HepG2 (cell line): ENCODE measurements at regions not wholly inside any gene's neighbourhood (a gene's known extent, or its start where the extent isn't known, plus 50 kb on each side); places are given as distances from the start of the nearest gene placed in this dataset.

Experiments
- ATAC-seq: fragments of 200-7000 bp; cut with Tn5 transposase; 3 replicates; pipeline ENCODE4 v1.9.1; 2020; ENCODE audit warnings: mild to moderate bottlenecking, moderate library complexity
- BruUV-seq: library from RNA; stranded (reverse); fragments of 400-500 nt; replicated peaks from 2 replicates; lab custom pipeline; 2021; lab: Mats Ljungman, UMichigan
- CTCF ChIA-PET: fragments of 300-600 bp; formaldehyde crosslinking; extraction: SDS; loops from one replicate; lab custom pipeline; 2021; ENCODE audit warnings: low total read pairs, inconsistent platforms, low intra/inter-chr PET ratio; lab: Yijun Ruan, JAX
- POLR2A ChIA-PET: fragments of 350-600 bp; sonication (Branson Sonifier 250); formaldehyde crosslinking; loops from one replicate; lab custom pipeline; 2020; ENCODE audit warnings: antibody characterized with exemption, inconsistent platforms; lab: Yijun Ruan, JAX
- DNase-seq: peaks from one replicate; pipeline ENCODE4 v3.0.0-alpha.2; 2015; ENCODE audit warnings: low spot score
- FAIRE-seq: peaks from 3 replicates; lab custom pipeline; 2011; peaks lifted over from hg19 to GRCh38; lab: Jason Lieb, UNC
- H2AFZ ChIP-seq: one replicate; pipeline ENCODE4 v1.6.1; 2011; ENCODE audit warnings: low read length, inconsistent platforms
- H3K27ac ChIP-seq: fragments of 300-600 bp; 3 replicates; pipeline ENCODE4 v1.8.0; 2011; ENCODE audit warnings: mixed run types, mild to moderate bottlenecking, mixed read lengths, low read length, inconsistent platforms; ENCODE audit not compliant: insufficient read depth; ENCODE audit errors: extremely low read length
- H3K27me3 ChIP-seq, 2 experiments: fragments of 200-600 bp in 1 of 2; 2 replicates in 1 of 2; 3 replicates in 1 of 2; pipeline versions ENCODE4 v1.6.0 to v1.8.0; 2011; ENCODE audit warnings: low read length in 2 of 2, mild to moderate bottlenecking in 2 of 2, moderate library complexity in 2 of 2, inconsistent platforms in 1 of 2; ENCODE audit not compliant: insufficient read depth in 2 of 2, control insufficient read depth in 1 of 2
- H3K36me3 ChIP-seq, 2 experiments: fragments of 200-600 bp in 1 of 2; replicated peaks in 1 of 2; 2 replicates in 1 of 2; 3 replicates in 1 of 2; pipeline versions ENCODE4 v1.5.1 to v1.8.0; 2011; ENCODE audit warnings: low read length in 2 of 2, inconsistent platforms in 1 of 2; ENCODE audit not compliant: insufficient read depth in 2 of 2, control insufficient read depth in 1 of 2
- H3K4me1 ChIP-seq: 2 replicates; pipeline ENCODE4 v1.5.1; 2012; ENCODE audit warnings: low read length, inconsistent platforms; ENCODE audit not compliant: insufficient read depth
- H3K4me2 ChIP-seq: 2 replicates; pipeline ENCODE4 v1.6.0; 2011; ENCODE audit warnings: low read depth, low read length, inconsistent platforms
- H3K4me3 ChIP-seq, 3 experiments: fragments of 200-600 bp in 1 of 3; sonication (generic), shearing (Covaris generic) in 1 of 3; replicated peaks in 1 of 3; 2 replicates each; pipeline ENCODE4 v1.5.1; 2011 to 2016; ENCODE audit warnings: low read length in 3 of 3, inconsistent platforms in 2 of 3, low read depth in 2 of 3, mild to moderate bottlenecking in 2 of 3, control low read depth in 1 of 3, mixed read lengths in 1 of 3; ENCODE audit not compliant: insufficient read depth in 1 of 3
- H3K79me2 ChIP-seq: one replicate; pipeline ENCODE4 v1.6.1; 2011; ENCODE audit warnings: low read length, inconsistent platforms; ENCODE audit not compliant: insufficient read depth
- H3K9ac ChIP-seq: 2 replicates; pipeline ENCODE4 v1.6.0; 2011; ENCODE audit warnings: mild to moderate bottlenecking, low read depth, low read length, inconsistent platforms; ENCODE audit not compliant: insufficient read depth
- H3K9me3 ChIP-seq: 2 replicates; pipeline ENCODE4 v1.5.1; 2012; ENCODE audit warnings: mild to moderate bottlenecking, low read length
- H4K20me1 ChIP-seq: 2 replicates; pipeline ENCODE4 v1.6.0; 2011; ENCODE audit warnings: inconsistent platforms, mild to moderate bottlenecking, low read length, moderate library complexity; ENCODE audit not compliant: insufficient read depth
- KDM1A ChIP-seq: IDR thresholded peaks from 2 replicates; pipeline ENCODE4 v1.6.1; 2016; ENCODE audit warnings: missing compliant biosample characterization
- NR1H2 ChIP-seq: sonication (generic); formaldehyde crosslinking; IDR thresholded peaks from 2 replicates; pipeline ENCODE4 v1.8.1; 2022; ENCODE audit warnings: low read depth, missing genetic modification reagents, borderline replicate concordance
- PAWR ChIP-seq: sonication (generic); formaldehyde crosslinking; IDR thresholded peaks from 2 replicates; pipeline ENCODE4 v1.4.0; 2020; ENCODE audit warnings: missing genetic modification reagents, mild to moderate bottlenecking, borderline replicate concordance
- PRPF4 ChIP-seq: fragments of 200-400 bp; formaldehyde crosslinking; IDR thresholded peaks from 2 replicates; pipeline ENCODE4 v1.6.1; 2016; ENCODE audit warnings: low read length, low read depth; ENCODE audit not compliant: poor library complexity, severe bottlenecking
- REPIN1 ChIP-seq: sonication (generic); formaldehyde crosslinking; IDR thresholded peaks from 2 replicates; pipeline ENCODE4 v1.8.0; 2022; ENCODE audit warnings: missing genetic modification reagents, low read depth, mild to moderate bottlenecking, borderline replicate concordance
- STAG1 ChIP-seq: sonication (generic); formaldehyde crosslinking; IDR thresholded peaks from 2 replicates; pipeline ENCODE4 v1.4.0; 2020; ENCODE audit warnings: missing genetic modification reagents
- ZNF256 ChIP-seq: sonication (generic); formaldehyde crosslinking; conservative IDR thresholded peaks from 2 replicates; pipeline ENCODE4 v1.4.0; 2020; ENCODE audit warnings: missing genetic modification reagents
- ZNF296 ChIP-seq: sonication (generic); formaldehyde crosslinking; conservative IDR thresholded peaks from 2 replicates; pipeline ENCODE4 v1.5.0; 2020; ENCODE audit warnings: mild to moderate bottlenecking, missing genetic modification reagents
- WGBS: methylation state at CpG from one replicate; pipeline ENCODE4 v1.1.6; 2017; ENCODE audit warnings: low lambda C conversion rate; 5-methylcytosine and 5-hydroxymethylcytosine counted together
- in situ Hi-C: cut with HindIII; loops from 2 replicates; pipeline ENCODE4 v1.10.0; 2017; ENCODE audit warnings: low pct_unique_long_range_greater_than_20kb; ENCODE audit not compliant: extremely low pct_ligation_motif_present
- intact Hi-C: fragments of 100-400 bp; cut with micrococcal nuclease; formaldehyde crosslinking; loops from one replicate; pipeline ENCODE4 v1.10.0; 2022; ENCODE audit not compliant: unreplicated experiment
- TF ChIP-seq, protein P1 (sequence below): sonication (generic); formaldehyde crosslinking; IDR thresholded peaks from 2 replicates; pipeline ENCODE4 v1.5.0; 2020; ENCODE audit warnings: mild to moderate bottlenecking, missing genetic modification reagents
- TF ChIP-seq, protein P2 (sequence below): IDR thresholded peaks from 2 replicates; pipeline ENCODE4 v1.6.1; 2012; ENCODE audit warnings: low read depth, low read length, improper control_type of control experiment

DNA sequence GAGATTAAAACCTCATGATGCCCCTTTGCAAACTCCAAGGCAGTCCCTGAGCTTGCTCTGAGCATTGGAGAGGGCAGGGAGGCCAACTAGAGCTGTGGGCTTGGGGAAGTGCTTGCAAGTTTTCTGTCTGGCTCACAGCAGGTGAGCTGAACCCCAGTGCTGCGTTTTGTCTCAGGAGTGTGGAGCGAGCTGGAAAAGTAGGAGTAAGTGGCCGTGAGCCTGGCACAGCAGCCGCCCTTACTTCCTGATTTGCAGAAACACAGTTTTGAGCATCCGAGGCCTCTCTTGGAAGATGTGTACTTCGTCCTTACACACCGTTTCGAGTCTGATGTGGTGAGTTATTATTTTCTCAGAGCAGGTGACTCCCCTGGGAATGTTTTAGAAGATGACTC, 221.2 kb upstream of the C1orf174 start:
- Histone ChIP-seq H3K27ac (no peak overlapping the region), H4K20me1 (no peaks in the 10 kb centered on the region), H3K4me3 (no peak overlapping the region), H2AFZ (no peak overlapping the region), H3K4me1 (no peaks in the 10 kb centered on the region), H3K36me3 (no peaks in the 10 kb centered on the region), H3K27me3 (peaks cover 9 to 62% of the 10 kb centered on the region in 2 experiments), H3K4me2 (no peak overlapping the region), H3K79me2 (no peaks in the 10 kb centered on the region), H3K9me3 (no peaks in the 10 kb centered on the region), H3K9ac (no peak overlapping the region)
- DNase-seq (no peak), FAIRE-seq (no peak), ATAC-seq (no peak)
- BruUV-seq: no TSS peak
- POLR2A ChIA-PET: no interaction called here
- intact Hi-C loops (no loop called here), in situ Hi-C loops (no loop called here)
- no peak for TF ChIP-seq NR1H2 (CRISPR knock-in tag)
- TF ChIP-seq PAWR: no peak
- no peak for TF ChIP-seq STAG1 (CRISPR knock-in tag)
- TF ChIP-seq ZNF296 (CRISPR knock-in tag): no peak
- no peak for TF ChIP-seq ZNF256
- TF ChIP-seq, protein P1, sequence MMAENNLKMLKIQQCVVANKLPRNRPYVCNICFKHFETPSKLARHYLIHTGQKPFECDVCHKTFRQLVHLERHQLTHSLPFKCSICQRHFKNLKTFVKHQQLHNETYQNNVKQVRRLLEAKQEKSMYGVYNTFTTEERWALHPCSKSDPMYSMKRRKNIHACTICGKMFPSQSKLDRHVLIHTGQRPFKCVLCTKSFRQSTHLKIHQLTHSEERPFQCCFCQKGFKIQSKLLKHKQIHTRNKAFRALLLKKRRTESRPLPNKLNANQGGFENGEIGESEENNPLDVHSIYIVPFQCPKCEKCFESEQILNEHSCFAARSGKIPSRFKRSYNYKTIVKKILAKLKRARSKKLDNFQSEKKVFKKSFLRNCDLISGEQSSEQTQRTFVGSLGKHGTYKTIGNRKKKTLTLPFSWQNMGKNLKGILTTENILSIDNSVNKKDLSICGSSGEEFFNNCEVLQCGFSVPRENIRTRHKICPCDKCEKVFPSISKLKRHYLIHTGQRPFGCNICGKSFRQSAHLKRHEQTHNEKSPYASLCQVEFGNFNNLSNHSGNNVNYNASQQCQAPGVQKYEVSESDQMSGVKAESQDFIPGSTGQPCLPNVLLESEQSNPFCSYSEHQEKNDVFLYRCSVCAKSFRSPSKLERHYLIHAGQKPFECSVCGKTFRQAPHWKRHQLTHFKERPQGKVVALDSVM: no peak
- no peak for TF ChIP-seq PRPF4
- TF ChIP-seq, protein P2, sequence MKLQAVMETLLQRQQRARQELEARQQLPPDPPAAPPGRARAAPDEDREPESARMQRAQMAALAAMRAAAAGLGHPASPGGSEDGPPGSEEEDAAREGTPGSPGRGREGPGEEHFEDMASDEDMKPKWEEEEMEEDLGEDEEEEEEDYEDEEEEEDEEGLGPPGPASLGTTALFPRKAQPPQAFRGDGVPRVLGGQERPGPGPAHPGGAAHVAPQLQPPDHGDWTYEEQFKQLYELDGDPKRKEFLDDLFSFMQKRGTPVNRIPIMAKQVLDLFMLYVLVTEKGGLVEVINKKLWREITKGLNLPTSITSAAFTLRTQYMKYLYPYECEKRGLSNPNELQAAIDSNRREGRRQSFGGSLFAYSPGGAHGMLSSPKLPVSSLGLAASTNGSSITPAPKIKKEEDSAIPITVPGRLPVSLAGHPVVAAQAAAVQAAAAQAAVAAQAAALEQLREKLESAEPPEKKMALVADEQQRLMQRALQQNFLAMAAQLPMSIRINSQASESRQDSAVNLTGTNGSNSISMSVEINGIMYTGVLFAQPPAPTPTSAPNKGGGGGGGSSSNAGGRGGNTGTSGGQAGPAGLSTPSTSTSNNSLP: no peak
- TF ChIP-seq REPIN1: no peak
- TF ChIP-seq KDM1A (CRISPR knock-in tag): no peak
- CTCF ChIA-PET: no interaction called here
- no CpG with 5 or more reads among the region's 8 CpGs for WGBS
